OCI-LY7 (cell line): ENCODE measurements at regions not wholly inside any gene's neighbourhood (a gene's known extent, or its start where the extent isn't known, plus 50 kb on each side); places are given as distances from the start of the nearest gene placed in this dataset.

Experiments
- BruUV-seq: library from RNA; stranded (reverse); fragments of 400-500 nt; replicated peaks from 2 replicates; lab custom pipeline; 2021; lab: Mats Ljungman, UMichigan
- CTCF ChIA-PET: fragments of 300-600 bp; sonication (Branson Sonifier 250); formaldehyde crosslinking; loops from one replicate; lab custom pipeline; 2022; ENCODE audit warnings: antibody characterized with exemption; ENCODE audit not compliant: unreplicated experiment; lab: Charles Lee
- POLR2A ChIA-PET: fragments of 300-600 bp; sonication (Branson Sonifier 250); formaldehyde crosslinking; loops from one replicate; lab custom pipeline; 2022; ENCODE audit warnings: antibody characterized with exemption; lab: Charles Lee
- DNase-seq: peaks from one replicate; pipeline ENCODE4 v3.0.0-alpha.2; 2015; ENCODE audit warnings: low spot score
- H2AFZ ChIP-seq: fragments of 200-600 bp; sonication (generic), shearing (Covaris generic); 2 replicates; pipeline ENCODE4 v1.6.1; 2014; ENCODE audit warnings: mild to moderate bottlenecking, antibody characterized with exemption, low read length, moderate library complexity
- H3K27ac ChIP-seq: fragments of 200-600 bp; sonication (generic); 2 replicates; pipeline ENCODE4 v1.5.1; 2014; ENCODE audit warnings: mixed run types, low read depth, mild to moderate bottlenecking, moderate library complexity, low read length, inconsistent platforms; ENCODE audit not compliant: poor library complexity, severe bottlenecking
- H3K36me3 ChIP-seq: fragments of 200-600 bp; sonication (generic); 2 replicates; pipeline ENCODE4 v1.6.1; 2014; ENCODE audit warnings: mild to moderate bottlenecking, antibody characterized with exemption, low read length, moderate library complexity, mixed read lengths; ENCODE audit not compliant: insufficient read depth
- H3K4me1 ChIP-seq: fragments of 200-600 bp; sonication (generic); 2 replicates; pipeline ENCODE4 v1.5.1; 2014; ENCODE audit warnings: mild to moderate bottlenecking, low read length; ENCODE audit not compliant: insufficient read depth, poor library complexity, severe bottlenecking
- H3K4me2 ChIP-seq: fragments of 200-600 bp; sonication (generic); 2 replicates; pipeline ENCODE4 v1.6.1; 2014; ENCODE audit warnings: mild to moderate bottlenecking, low read length
- H3K4me3 ChIP-seq: fragments of 200-600 bp; sonication (generic); 2 replicates; pipeline ENCODE4 v1.5.1; 2014; ENCODE audit warnings: mild to moderate bottlenecking, low read depth, low read length; ENCODE audit not compliant: poor library complexity, severe bottlenecking
- H3K79me2 ChIP-seq: fragments of 200-600 bp; sonication (generic); 2 replicates; pipeline ENCODE4 v1.6.1; 2016; ENCODE audit warnings: low read depth, mild to moderate bottlenecking, low read length, moderate library complexity, mixed read lengths; ENCODE audit not compliant: insufficient read depth
- H3K9me2 ChIP-seq: fragments of 200-600 bp; sonication (generic); 2 replicates; pipeline ENCODE4 v1.6.1; 2016; ENCODE audit warnings: mild to moderate bottlenecking, low read length, mixed read lengths; ENCODE audit not compliant: insufficient read depth
- H3K9me3 ChIP-seq: fragments of 200-600 bp; sonication (generic); 2 replicates; pipeline ENCODE4 v1.6.1; 2014; ENCODE audit warnings: mild to moderate bottlenecking, mixed run types, low read length, mixed read lengths
- H4K20me1 ChIP-seq: fragments of 200-600 bp; sonication (generic); 2 replicates; pipeline ENCODE4 v1.6.1; 2014; ENCODE audit warnings: mild to moderate bottlenecking, antibody characterized with exemption, low read length, moderate library complexity, mixed read lengths; ENCODE audit not compliant: insufficient read depth
- CTCF ChIP-seq: fragments of 200-600 bp; sonication (generic); conservative IDR thresholded peaks from 2 replicates; pipeline ENCODE4 v1.5.1; 2014; ENCODE audit warnings: mild to moderate bottlenecking, antibody characterized with exemption, low read length, moderate library complexity, mixed read lengths
- EZH2phosphoT487 ChIP-seq: fragments of 200-600 bp; sonication (generic); IDR thresholded peaks from 2 replicates; pipeline ENCODE4 v1.6.1; 2018; ENCODE audit warnings: low read depth, borderline replicate concordance, mild to moderate bottlenecking, mixed run types, antibody characterized with exemption, low read length, moderate library complexity, mixed read lengths
- intact Hi-C: fragments of 100-400 bp; cut with micrococcal nuclease; formaldehyde crosslinking; loops from one replicate; pipeline ENCODE4 v1.10.0; 2022; ENCODE audit not compliant: unreplicated experiment

GRCh38 chr13:78145276-78145675 is 226.6 kb upstream of the EDNRB start:
- Histone ChIP-seq H3K4me3 (no peak overlapping the region), H3K79me2 (no peaks in the 10 kb centered on the region), H3K9me2 (no peaks in the 10 kb centered on the region), H3K4me1 (no peaks in the 10 kb centered on the region), H3K27ac (no peak overlapping the region), H3K9me3 (no peaks in the 10 kb centered on the region), H4K20me1 (no peaks in the 10 kb centered on the region), H3K4me2 (no peak overlapping the region), H2AFZ (no peak overlapping the region), H3K36me3 (no peaks in the 10 kb centered on the region)
- intact Hi-C loops, result no loop called here
- TF ChIP-seq EZH2phosphoT487 (no peak), CTCF (no peak)
- no peak for DNase-seq
- ChIA-PET CTCF (no interaction called here), POLR2A (interaction anchor here (0.6 to 0.8 kb wide), 2 partner anchors 459 to 1594 kb away, joined by 3 to 6 read pairs; no protein-coding TSS in a partner anchor)
- no TSS peak for BruUV-seq

- BruUV-seq, result no TSS peak
These were observed 221.1 kb upstream of the EDNRB start for GRCh38 chr13:78139765-78140164.

More at GRCh38 chr13:78139765-78140164, 221.1 kb upstream of the EDNRB start:
- Histone ChIP-seq H3K27ac (no peak overlapping the region), H3K4me1 (no peaks in the 10 kb centered on the region), H3K9me3 (no peaks in the 10 kb centered on the region), H3K4me2 (no peak overlapping the region), H3K9me2 (no peaks in the 10 kb centered on the region), H3K79me2 (no peaks in the 10 kb centered on the region), H4K20me1 (no peaks in the 10 kb centered on the region), H2AFZ (no peak overlapping the region), H3K4me3 (no peak overlapping the region), H3K36me3 (no peaks in the 10 kb centered on the region)
- DNase-seq, result no peak
- no peak for TF ChIP-seq CTCF
- TF ChIP-seq EZH2phosphoT487, result no peak
- CTCF ChIA-PET, result no interaction called here
- POLR2A ChIA-PET, result interaction anchor here (0.6 kb wide), 1 partner anchor 884 kb away, joined by 3 read pairs; no protein-coding TSS in a partner anchor
- intact Hi-C loops, result loop anchor here (10.0 kb wide), 1 partner anchor 1405 kb away; no protein-coding TSS in a partner anchor
